ENCODE measurements at regions not wholly inside any gene's neighbourhood (a gene's known extent, or its start where the extent isn't known, plus 50 kb on each side); places are given as distances from the start of the nearest gene placed in this dataset.

DNA sequence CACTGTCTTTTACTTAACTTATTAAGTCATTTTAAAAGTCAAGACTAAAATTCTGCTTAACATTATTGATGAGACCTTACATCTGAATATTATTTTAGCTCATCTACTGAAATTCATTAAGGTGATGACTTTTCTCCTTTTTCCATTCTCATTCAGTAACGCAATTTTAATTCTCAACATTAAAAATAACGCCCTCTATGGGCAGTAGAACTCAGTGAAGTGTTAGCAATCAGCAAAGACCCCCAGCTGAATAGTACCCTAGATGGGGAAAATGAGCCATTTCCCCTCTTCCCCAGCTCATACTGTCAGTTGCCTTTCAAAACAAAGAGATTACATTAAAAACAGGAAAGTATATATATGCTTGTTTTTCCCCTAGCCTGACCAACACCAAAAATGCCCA is 203.3 kb downstream of the NR4A2 start:
- no peaks in the 10 kb centered on the region for H3K9me3 ChIP-seq (ENCODE audit: control insufficient read depth, low read depth, low read length)
- H3K23ac ChIP-seq (ENCODE audit: insufficient read length, low read depth, low read length) = no peak overlapping the region
- H3K79me2 ChIP-seq (ENCODE audit: insufficient read depth, low read length) = no peaks in the 10 kb centered on the region
- H3T11ph ChIP-seq (ENCODE audit: low read length) = no peak overlapping the region
- H3K9ac ChIP-seq (ENCODE audit: extremely low read depth, insufficient read length, low read length) = no peak overlapping the region
- H3K4me3 Mint-ChIP-seq = no peak overlapping the region
- no peak overlapping the region for H4K91ac ChIP-seq (ENCODE audit: insufficient read length, low read depth, low read length)
- no peaks in the 10 kb centered on the region for H4K20me1 ChIP-seq (ENCODE audit: control insufficient read depth, insufficient read depth, insufficient read length)
- no peaks in the 10 kb centered on the region for H3K27me3 ChIP-seq (ENCODE audit: insufficient read depth, low read length)
- WGBS (ENCODE audit: extremely low coverage, insufficient read length, low lambda C conversion rate) = no CpG with 5 or more reads among the region's 2 CpGs
- TF ChIP-seq CTCF (conservative IDR thresholded peaks at IDR 0.05) = peak; percentile 63
- H2BK120ac ChIP-seq (ENCODE audit: low read depth, low read length, poor library complexity, severe bottlenecking) = no peak overlapping the region
- H3K27ac Mint-ChIP-seq = peak overlapping the region in 1 of 3 experiments; percentile 33; a peak in 1 of 7 replicates
- no peaks in the 10 kb centered on the region for H3K79me1 ChIP-seq (ENCODE audit: insufficient read depth, low read depth, low read length, poor library complexity, severe bottlenecking)
- no peak overlapping the region for H2AK5ac ChIP-seq (ENCODE audit: insufficient read length, low read length)
- H3K14ac ChIP-seq (ENCODE audit: insufficient read depth, low read length) = no peak overlapping the region
- no peak overlapping the region for H2BK15ac ChIP-seq (ENCODE audit: low read depth, low read length)
- no peak overlapping the region for H3K4me2 ChIP-seq (ENCODE audit: insufficient read depth, insufficient read length, low read length)
- peaks cover 11 to 15% of the 10 kb centered on the region in 2 experiments for H3K4me1 Mint-ChIP-seq
- H3K9me3 Mint-ChIP-seq = peaks cover 0 to 2% of the 10 kb centered on the region in 2 experiments; a peak in 3 of 5 replicates
- no peak overlapping the region for H2BK12ac ChIP-seq (ENCODE audit: insufficient read length, low read depth, low read length)
- H3K18ac ChIP-seq (ENCODE audit: insufficient read length, low read depth, low read length) = no peak overlapping the region
- no peak overlapping the region for H2AFZ ChIP-seq (ENCODE audit: low read length)
- no peak overlapping the region for H2BK5ac ChIP-seq (ENCODE audit: insufficient read length, low read length)
- H3K4ac ChIP-seq (ENCODE audit: low read depth, low read length) = no peak overlapping the region
- peaks cover 0 to 5% (median 0%) of the 10 kb centered on the region in 3 experiments; a peak in 1 of 7 replicates for H3K36me3 Mint-ChIP-seq (ENCODE audit: insufficient read depth in 1 of 3, low read depth in 3 of 3)
- no peak overlapping the region for H3K27ac ChIP-seq (ENCODE audit: insufficient read length, low read depth, low read length)
- no peaks in the 10 kb centered on the region for H3K23me2 ChIP-seq (ENCODE audit: insufficient read length, low read depth, low read length, poor library complexity, severe bottlenecking)
- no peaks in the 10 kb centered on the region for H3K27me3 Mint-ChIP-seq (ENCODE audit: low read depth)
- no peak overlapping the region for H2BK20ac ChIP-seq (ENCODE audit: low read depth, low read length, poor library complexity, severe bottlenecking)
- H3K56ac ChIP-seq (ENCODE audit: insufficient read length, low read depth, low read length) = no peak overlapping the region
- no peak overlapping the region for H4K5ac ChIP-seq (ENCODE audit: insufficient read length, low read depth, low read length)
- H4K8ac ChIP-seq (replicated peaks; ENCODE audit: insufficient read length, low read depth, low read length) = no peak overlapping the region
- peaks cover 3% of the 10 kb centered on the region; the same call in 1 of the 2 replicates for H3K4me1 ChIP-seq (ENCODE audit: insufficient read depth, low read length)
- no peak for DNase-seq

All from H9 (cell line).